DOHH2 (cell line): ENCODE measurements at regions not wholly inside any gene's neighbourhood (a gene's known extent, or its start where the extent isn't known, plus 50 kb on each side); places are given as distances from the start of the nearest gene placed in this dataset.

Experiments
- EZH2phosphoT487 ChIP-seq: fragments of 200-600 bp; sonication (generic); IDR thresholded peaks from 2 replicates; pipeline ENCODE4 v1.6.1; 2017; ENCODE audit warnings: borderline replicate concordance, mild to moderate bottlenecking, antibody characterized with exemption, low read length, moderate library complexity, mixed read lengths
- TF ChIP-seq, protein P1 (sequence below): fragments of 200-600 bp; sonication (generic); IDR thresholded peaks from one replicate; pipeline ENCODE4 v1.5.1; 2014; ENCODE audit warnings: antibody characterized with exemption, mild to moderate bottlenecking, low read depth, low read length; ENCODE audit not compliant: poor library complexity, severe bottlenecking

DNA sequence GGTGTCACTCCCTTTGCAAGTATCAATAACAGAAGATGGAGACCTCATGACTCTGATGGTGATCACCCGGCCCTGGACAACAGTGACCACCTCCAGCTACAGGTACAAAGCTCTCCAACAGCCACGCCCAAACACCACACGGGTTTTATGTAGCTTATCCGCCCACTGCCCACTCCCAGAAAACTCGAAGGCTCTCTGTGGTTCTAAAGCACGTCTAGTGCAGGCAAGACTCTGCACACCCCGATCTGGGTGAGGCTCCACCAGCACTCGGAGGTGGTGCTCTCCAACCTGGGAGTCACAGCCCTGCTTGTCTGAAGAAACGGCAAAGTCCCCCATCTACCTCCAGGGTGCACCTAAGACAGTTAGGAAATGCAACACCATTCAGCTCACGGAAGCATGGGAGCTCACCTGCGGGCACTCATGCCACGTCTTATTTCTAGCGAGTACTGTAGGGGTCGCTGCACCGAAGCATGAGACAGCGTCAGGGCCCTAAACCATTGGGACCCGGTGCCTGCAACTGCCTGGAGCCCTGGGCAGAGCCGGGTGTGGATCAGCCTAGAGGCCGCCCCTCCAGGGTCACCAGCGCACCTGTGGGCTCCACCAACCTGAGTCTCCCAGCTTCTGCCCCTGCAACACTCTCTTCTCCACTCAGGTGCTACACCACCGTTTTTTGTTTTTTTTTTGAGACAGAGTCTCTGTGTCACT, 58.1 kb upstream of the ZNF354A start:
- TF ChIP-seq, protein P1, sequence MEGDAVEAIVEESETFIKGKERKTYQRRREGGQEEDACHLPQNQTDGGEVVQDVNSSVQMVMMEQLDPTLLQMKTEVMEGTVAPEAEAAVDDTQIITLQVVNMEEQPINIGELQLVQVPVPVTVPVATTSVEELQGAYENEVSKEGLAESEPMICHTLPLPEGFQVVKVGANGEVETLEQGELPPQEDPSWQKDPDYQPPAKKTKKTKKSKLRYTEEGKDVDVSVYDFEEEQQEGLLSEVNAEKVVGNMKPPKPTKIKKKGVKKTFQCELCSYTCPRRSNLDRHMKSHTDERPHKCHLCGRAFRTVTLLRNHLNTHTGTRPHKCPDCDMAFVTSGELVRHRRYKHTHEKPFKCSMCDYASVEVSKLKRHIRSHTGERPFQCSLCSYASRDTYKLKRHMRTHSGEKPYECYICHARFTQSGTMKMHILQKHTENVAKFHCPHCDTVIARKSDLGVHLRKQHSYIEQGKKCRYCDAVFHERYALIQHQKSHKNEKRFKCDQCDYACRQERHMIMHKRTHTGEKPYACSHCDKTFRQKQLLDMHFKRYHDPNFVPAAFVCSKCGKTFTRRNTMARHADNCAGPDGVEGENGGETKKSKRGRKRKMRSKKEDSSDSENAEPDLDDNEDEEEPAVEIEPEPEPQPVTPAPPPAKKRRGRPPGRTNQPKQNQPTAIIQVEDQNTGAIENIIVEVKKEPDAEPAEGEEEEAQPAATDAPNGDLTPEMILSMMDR, result no peak
- no peak for TF ChIP-seq EZH2phosphoT487
